HCT116 (cell line): ENCODE measurements at regions not wholly inside any gene's neighbourhood (a gene's known extent, or its start where the extent isn't known, plus 50 kb on each side); places are given as distances from the start of the nearest gene placed in this dataset.

Experiments
- ATAC-seq: fragments of 200-7000 bp; cut with Tn5 transposase; 2 replicates; pipeline ENCODE4 v1.9.1; 2020; ENCODE audit warnings: mild to moderate bottlenecking, moderate library complexity
- BruUV-seq: library from RNA; stranded (reverse); fragments of 400-500 nt; replicated peaks from 2 replicates; lab custom pipeline; 2021; lab: Mats Ljungman, UMichigan
- CTCF ChIA-PET: fragments of 300-600 bp; sonication (Branson Sonifier 250); formaldehyde crosslinking; loops from one replicate; lab custom pipeline; 2021; ENCODE audit warnings: antibody characterized with exemption; lab: Charles Lee
- POLR2A ChIA-PET: fragments of 300-600, 350-600 bp; sonication (Branson Sonifier 250); formaldehyde crosslinking; loops from one replicate; lab custom pipeline; 2021; ENCODE audit warnings: antibody characterized with exemption; lab: Charles Lee
- RAD21 ChIA-PET, 2 experiments: fragments of 300-600 bp; sonication (Branson Sonifier 250); formaldehyde crosslinking; loops; one replicate each; lab custom pipeline; 2023; ENCODE audit warnings: low total read pairs in 2 of 2; ENCODE audit not compliant: uncharacterized antibody in 2 of 2, unreplicated experiment in 2 of 2, low non-redundant PET in 1 of 2; lab: Charles Lee
- DNase-seq: peaks from one replicate; pipeline ENCODE4 v3.0.0-alpha.2; 2010; ENCODE audit warnings: low read depth, low spot score
- H2AFZ ChIP-seq: fragments of 200-600 bp; shearing (Covaris generic), sonication (generic); 2 replicates; pipeline ENCODE4 v1.6.1; 2017; ENCODE audit warnings: low read depth, mixed run types, mixed read lengths, antibody characterized with exemption, low read length; ENCODE audit not compliant: poor library complexity, severe bottlenecking
- H3K27ac ChIP-seq: 2 replicates; pipeline ENCODE4 v1.5.1; 2012; ENCODE audit warnings: low read depth, low read length
- H3K27me3 ChIP-seq: fragments of 200-600 bp; sonication (generic); 2 replicates; pipeline ENCODE4 v1.6.1; 2016; ENCODE audit warnings: mixed run types, low read length, mixed read lengths; ENCODE audit not compliant: insufficient read depth
- H3K36me3 ChIP-seq, 2 experiments: fragments of 200-500 bp in 1 of 2; fragments of 200-600 bp in 1 of 2; sonication (Bioruptor generic) in 1 of 2; sonication (generic) in 1 of 2; 2 replicates each; pipeline versions ENCODE4 v1.5.1 to v1.6.1; 2014 to 2016; ENCODE audit warnings: low read length in 2 of 2, inconsistent platforms in 1 of 2, mixed read lengths in 1 of 2, mixed run types in 1 of 2; ENCODE audit not compliant: insufficient read depth in 2 of 2, control insufficient read depth in 1 of 2
- H3K4me1 ChIP-seq, 2 experiments: fragments of 200-600 bp in 1 of 2; sonication (generic) in 1 of 2; 2 replicates each; pipeline versions ENCODE4 v1.5.1 to v1.6.1; 2012 to 2017; ENCODE audit warnings: low read length in 2 of 2, inconsistent platforms in 1 of 2, mild to moderate bottlenecking in 1 of 2, mixed read lengths in 1 of 2, mixed run types in 1 of 2, moderate library complexity in 1 of 2; ENCODE audit not compliant: insufficient read depth in 2 of 2, control insufficient read depth in 1 of 2
- H3K4me2 ChIP-seq: fragments of 200-600 bp; sonication (generic); 2 replicates; pipeline ENCODE4 v1.6.1; 2017; ENCODE audit warnings: mixed run types, low read length, mixed read lengths
- H3K4me3 ChIP-seq, 2 experiments: fragments of 200-600 bp in 1 of 2; sonication (generic) in 1 of 2; replicated peaks in 1 of 2; 2 replicates each; pipeline ENCODE4 v1.5.1; 2011 to 2016; ENCODE audit warnings: low read length in 2 of 2, control low read depth in 1 of 2, low read depth in 1 of 2, mild to moderate bottlenecking in 1 of 2, mixed read lengths in 1 of 2, mixed run types in 1 of 2
- H3K79me2 ChIP-seq: fragments of 200-600 bp; sonication (generic); 2 replicates; pipeline ENCODE4 v1.6.1; 2017; ENCODE audit warnings: mild to moderate bottlenecking, mixed run types, low read length, moderate library complexity, mixed read lengths; ENCODE audit not compliant: insufficient read depth
- H3K9ac ChIP-seq: fragments of 200-600 bp; sonication (generic); 2 replicates; pipeline ENCODE4 v1.6.1; 2016; ENCODE audit warnings: low read length, mixed read lengths
- H3K9me2 ChIP-seq: fragments of 200-600 bp; sonication (generic), shearing (Covaris generic); 2 replicates; pipeline ENCODE4 v1.6.1; 2017; ENCODE audit warnings: mixed run types, mild to moderate bottlenecking, moderate library complexity; ENCODE audit not compliant: insufficient read depth
- H3K9me3 ChIP-seq, 2 experiments: fragments of 200-500 bp in 1 of 2; fragments of 200-600 bp in 1 of 2; sonication (Bioruptor generic) in 1 of 2; sonication (generic) in 1 of 2; 2 replicates each; pipeline ENCODE4 v1.6.1; 2014 to 2017; ENCODE audit warnings: low read length in 2 of 2, mixed read lengths in 2 of 2, inconsistent platforms in 1 of 2, low read depth in 1 of 2, mild to moderate bottlenecking in 1 of 2, mixed run types in 1 of 2, moderate library complexity in 1 of 2; ENCODE audit not compliant: control insufficient read depth in 1 of 2, insufficient read depth in 1 of 2
- H4K20me1 ChIP-seq: fragments of 200-600 bp; sonication (generic), shearing (Covaris generic); 2 replicates; pipeline ENCODE4 v1.6.1; 2017; ENCODE audit warnings: mixed run types, mild to moderate bottlenecking, moderate library complexity; ENCODE audit not compliant: insufficient read depth
- ATF3 ChIP-seq: IDR thresholded peaks from 2 replicates; pipeline ENCODE4 v1.6.1; 2012
- CBX3 ChIP-seq: IDR thresholded peaks from 2 replicates; pipeline ENCODE4 v1.6.1; 2012; ENCODE audit warnings: low read depth
- EGR1 ChIP-seq: IDR thresholded peaks from 2 replicates; pipeline ENCODE4 v1.6.1; 2012; ENCODE audit warnings: low read depth
- ELF1 ChIP-seq: IDR thresholded peaks from 2 replicates; pipeline ENCODE4 v1.6.1; 2012; ENCODE audit warnings: low read depth, borderline replicate concordance
- EZH2phosphoT487 ChIP-seq: fragments of 200-600 bp; IDR thresholded peaks from 2 replicates; pipeline ENCODE4 v1.6.1; 2018; ENCODE audit warnings: antibody characterized with exemption, borderline replicate concordance
- JUND ChIP-seq: IDR thresholded peaks from 2 replicates; pipeline ENCODE4 v1.6.1; 2012
- MAX ChIP-seq: IDR thresholded peaks from 2 replicates; pipeline ENCODE4 v1.6.1; 2012
- REST ChIP-seq: IDR thresholded peaks from 2 replicates; pipeline ENCODE4 v1.6.1; 2012; ENCODE audit warnings: low read depth
- SIN3A ChIP-seq: IDR thresholded peaks from 2 replicates; pipeline ENCODE4 v1.6.1; 2012; ENCODE audit warnings: low read depth
- SRF ChIP-seq: IDR thresholded peaks from 2 replicates; pipeline ENCODE4 v1.6.1; 2012; ENCODE audit warnings: low read depth
- TCF7L2 ChIP-seq: IDR thresholded peaks from 2 replicates; pipeline ENCODE4 v1.7.0; 2011; ENCODE audit warnings: borderline replicate concordance, inconsistent platforms; ENCODE audit not compliant: insufficient read depth, insufficient read length; ENCODE audit errors: extremely low read depth
- ZBTB33 ChIP-seq: IDR thresholded peaks from 2 replicates; pipeline ENCODE4 v1.6.1; 2011; ENCODE audit warnings: mild to moderate bottlenecking, low read length, moderate library complexity; ENCODE audit not compliant: insufficient replicate concordance; ENCODE audit errors: extremely low read depth
- ZNF274 ChIP-seq: fragments of 200-500 bp; sonication (Bioruptor generic); IDR thresholded peaks from 2 replicates; pipeline ENCODE4 v1.6.1; 2014; ENCODE audit warnings: mild to moderate bottlenecking, low read depth, low read length, inconsistent platforms
- intact Hi-C: fragments of 100-400 bp; cut with micrococcal nuclease; formaldehyde crosslinking; loops from 2 replicates; pipeline ENCODE4 v1.10.0; 2022

- Histone ChIP-seq H3K4me3 (no peak overlapping the region), H4K20me1 (no peaks in the 10 kb centered on the region), H3K4me1 (no peaks in the 10 kb centered on the region), H3K27me3 (no peaks in the 10 kb centered on the region), H3K27ac (no peak overlapping the region), H2AFZ (no peak overlapping the region), H3K4me2 (no peak overlapping the region), H3K9ac (no peak overlapping the region), H3K79me2 (no peaks in the 10 kb centered on the region), H3K9me3 (no peaks in the 10 kb centered on the region), H3K36me3 (no peaks in the 10 kb centered on the region), H3K9me2 (0 out of 2 replicates have a peak, but pooled peaks cover 3% of the 10 kb centered on the region)
- ChIA-PET RAD21 (no interaction called here), POLR2A (no interaction called here), CTCF (no interaction called here)
- TF ChIP-seq EZH2phosphoT487: no peak
- no peak for TF ChIP-seq SIN3A
- TF ChIP-seq MAX: no peak
- no peak for TF ChIP-seq EGR1
- TF ChIP-seq JUND: no peak
- TF ChIP-seq ZNF274: no peak
- no peak for TF ChIP-seq ATF3
- no peak for TF ChIP-seq TCF7L2
- no peak for TF ChIP-seq SRF
- no TSS peak for BruUV-seq
- DNase-seq (no peak), ATAC-seq (no peak)
- intact Hi-C loops: no loop called here
These were observed 97.3 kb upstream of the HMCN1 start for GRCh38 chr1:185636848-185637247.

GRCh38 chr1:185634704-185635103 is 99.5 kb upstream of the HMCN1 start:
- no peak overlapping the region for H3K4me2 ChIP-seq
- ATAC-seq: no peak
- H3K4me3 ChIP-seq: no peak overlapping the region
- H2AFZ ChIP-seq: no peak overlapping the region
- ChIA-PET POLR2A (no interaction called here), CTCF (interaction anchor here (0.9 kb wide), 1 partner anchor 18 kb away, joined by 3 read pairs; no protein-coding TSS in a partner anchor), RAD21 (no interaction called here)
- H4K20me1 ChIP-seq: no peaks in the 10 kb centered on the region
- intact Hi-C loops: no loop called here
- no peaks in the 10 kb centered on the region for H3K79me2 ChIP-seq
- no peaks in the 10 kb centered on the region for H3K36me3 ChIP-seq
- no peaks in the 10 kb centered on the region for H3K9me3 ChIP-seq
- no peaks in the 10 kb centered on the region for H3K27me3 ChIP-seq
- no TSS peak for BruUV-seq
- no peak for DNase-seq
- H3K27ac ChIP-seq: no peak overlapping the region
- H3K9ac ChIP-seq: no peak overlapping the region
- H3K9me2 ChIP-seq: 0 out of 2 replicates have a peak, but pooled peaks cover 3% of the 10 kb centered on the region
- TF ChIP-seq REST (no peak), ELF1 (no peak), SRF (no peak), ZBTB33 (no peak), TCF7L2 (no peak), CBX3 (no peak)
- no peaks in the 10 kb centered on the region for H3K4me1 ChIP-seq
